OCI-LY1 (cell line): ENCODE measurements at regions not wholly inside any gene's neighbourhood (a gene's known extent, or its start where the extent isn't known, plus 50 kb on each side); places are given as distances from the start of the nearest gene placed in this dataset.

ENCODE experiments used
- H2AFZ ChIP-seq: fragments of 200-600 bp; sonication (generic), shearing (Covaris generic); 2 replicates; pipeline ENCODE4 v1.6.0; 2014; ENCODE audit warnings: antibody characterized with exemption, mild to moderate bottlenecking, low read length
- H3F3A ChIP-seq: fragments of 200-600 bp; sonication (generic), shearing (Covaris generic); 2 replicates; pipeline ENCODE4 v1.6.0; 2014; ENCODE audit warnings: mild to moderate bottlenecking, antibody characterized with exemption, low read length, moderate library complexity; ENCODE audit not compliant: insufficient read depth
- H3K27ac ChIP-seq: fragments of 200-600 bp; sonication (generic); 2 replicates; pipeline ENCODE4 v1.5.1; 2014; ENCODE audit warnings: low read length, mixed run types, mild to moderate bottlenecking, low read depth; ENCODE audit not compliant: poor library complexity, severe bottlenecking
- H3K27me3 ChIP-seq: fragments of 200-600 bp; sonication (generic); 2 replicates; pipeline ENCODE4 v1.6.0; 2014; ENCODE audit warnings: antibody characterized with exemption, mild to moderate bottlenecking, low read length, moderate library complexity; ENCODE audit not compliant: insufficient read depth
- H3K36me3 ChIP-seq: fragments of 200-600 bp; sonication (generic); 2 replicates; pipeline ENCODE4 v1.6.1; 2014; ENCODE audit warnings: mild to moderate bottlenecking, antibody characterized with exemption, low read length, moderate library complexity, mixed read lengths; ENCODE audit not compliant: insufficient read depth
- H3K4me1 ChIP-seq: fragments of 200-600 bp; sonication (generic); 2 replicates; pipeline ENCODE4 v1.5.1; 2014; ENCODE audit warnings: mild to moderate bottlenecking, low read length, moderate library complexity; ENCODE audit not compliant: insufficient read depth, severe bottlenecking
- H3K4me2 ChIP-seq: fragments of 200-600 bp; sonication (generic), shearing (Covaris generic); 2 replicates; pipeline ENCODE4 v1.6.1; 2014; ENCODE audit warnings: low read length
- H3K4me3 ChIP-seq: fragments of 200-600 bp; sonication (generic); 2 replicates; pipeline ENCODE4 v1.5.1; 2014; ENCODE audit warnings: low read length, low read depth, mild to moderate bottlenecking, mixed read lengths; ENCODE audit not compliant: poor library complexity, severe bottlenecking
- H3K79me2 ChIP-seq: fragments of 200-600 bp; shearing (Covaris generic); 2 replicates; pipeline ENCODE4 v1.6.1; 2016; ENCODE audit warnings: mixed run types, low read length, mixed read lengths; ENCODE audit not compliant: insufficient read depth
- H3K9ac ChIP-seq: fragments of 200-600 bp; sonication (generic), shearing (Covaris generic); 2 replicates; pipeline ENCODE4 v1.6.1; 2014; ENCODE audit warnings: mild to moderate bottlenecking, low read length, mixed read lengths
- H3K9me2 ChIP-seq: fragments of 200-600 bp; sonication (generic), shearing (Covaris generic); 2 replicates; pipeline ENCODE4 v1.6.1; 2014; ENCODE audit warnings: low read depth, mild to moderate bottlenecking, low read length, mixed read lengths
- H3K9me3 ChIP-seq: fragments of 200-600 bp; shearing (Covaris generic); 2 replicates; pipeline ENCODE4 v1.6.1; 2014; ENCODE audit warnings: low read length, mixed read lengths
- H4K20me1 ChIP-seq: fragments of 200-600 bp; sonication (generic), shearing (Covaris generic); 2 replicates; pipeline ENCODE4 v1.6.0; 2016; ENCODE audit warnings: mild to moderate bottlenecking, low read length; ENCODE audit not compliant: insufficient read depth
- EZH2 ChIP-seq: fragments of 200-600 bp; sonication (generic), shearing (Covaris generic); IDR thresholded peaks from 2 replicates; pipeline ENCODE4 v1.8.0; 2017; ENCODE audit warnings: borderline replicate concordance, mixed run types, mild to moderate bottlenecking, antibody characterized with exemption, low read length, moderate library complexity, mixed read lengths
- TF ChIP-seq, protein P1 (sequence below): fragments of 200-600 bp; sonication (generic), shearing (Covaris generic); IDR thresholded peaks from 2 replicates; pipeline ENCODE4 v1.5.1; 2017; ENCODE audit warnings: mild to moderate bottlenecking, antibody characterized with exemption, low read length, moderate library complexity, mixed read lengths

DNA sequence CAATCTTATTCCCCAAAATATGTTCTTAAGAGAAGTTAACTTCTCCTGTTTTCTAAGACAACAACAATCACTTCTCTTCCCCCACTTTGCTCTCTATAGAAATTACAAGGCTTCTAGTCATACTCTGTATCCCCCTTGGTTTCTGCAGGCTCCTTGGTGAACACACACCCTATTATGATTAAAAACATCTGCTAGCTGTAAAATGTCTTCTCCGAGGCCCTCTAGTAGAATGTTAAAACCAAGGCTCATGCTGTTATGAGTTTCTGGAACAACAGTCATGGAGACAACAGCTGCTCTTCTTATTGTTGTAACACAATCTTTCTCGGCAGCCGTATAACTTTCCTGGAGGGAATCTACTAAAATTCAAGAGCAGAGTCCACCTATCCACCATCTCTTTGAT is 397.5 kb upstream of the CCDC196 start:
- Histone ChIP-seq H3K36me3 (no peaks in the 10 kb centered on the region), H3K9me3 (no peaks in the 10 kb centered on the region), H4K20me1 (no peaks in the 10 kb centered on the region), H3K9ac (no peak overlapping the region), H3K4me3 (no peak overlapping the region), H3K4me1 (no peaks in the 10 kb centered on the region), H3K9me2 (no peaks in the 10 kb centered on the region), H2AFZ (no peak overlapping the region), H3F3A (no peaks in the 10 kb centered on the region), H3K79me2 (no peaks in the 10 kb centered on the region), H3K4me2 (no peak overlapping the region), H3K27ac (no peak overlapping the region), H3K27me3 (peaks cover 3% of the 10 kb centered on the region; the same call in 1 of the 2 replicates)
- TF ChIP-seq, protein P1, sequence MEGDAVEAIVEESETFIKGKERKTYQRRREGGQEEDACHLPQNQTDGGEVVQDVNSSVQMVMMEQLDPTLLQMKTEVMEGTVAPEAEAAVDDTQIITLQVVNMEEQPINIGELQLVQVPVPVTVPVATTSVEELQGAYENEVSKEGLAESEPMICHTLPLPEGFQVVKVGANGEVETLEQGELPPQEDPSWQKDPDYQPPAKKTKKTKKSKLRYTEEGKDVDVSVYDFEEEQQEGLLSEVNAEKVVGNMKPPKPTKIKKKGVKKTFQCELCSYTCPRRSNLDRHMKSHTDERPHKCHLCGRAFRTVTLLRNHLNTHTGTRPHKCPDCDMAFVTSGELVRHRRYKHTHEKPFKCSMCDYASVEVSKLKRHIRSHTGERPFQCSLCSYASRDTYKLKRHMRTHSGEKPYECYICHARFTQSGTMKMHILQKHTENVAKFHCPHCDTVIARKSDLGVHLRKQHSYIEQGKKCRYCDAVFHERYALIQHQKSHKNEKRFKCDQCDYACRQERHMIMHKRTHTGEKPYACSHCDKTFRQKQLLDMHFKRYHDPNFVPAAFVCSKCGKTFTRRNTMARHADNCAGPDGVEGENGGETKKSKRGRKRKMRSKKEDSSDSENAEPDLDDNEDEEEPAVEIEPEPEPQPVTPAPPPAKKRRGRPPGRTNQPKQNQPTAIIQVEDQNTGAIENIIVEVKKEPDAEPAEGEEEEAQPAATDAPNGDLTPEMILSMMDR: no peak
- TF ChIP-seq EZH2: no peak

GRCh38 chr14:66092206-66092605 is 394.0 kb upstream of the CCDC196 start:
- H3K36me3 ChIP-seq: no peaks in the 10 kb centered on the region
- H3K9me2 ChIP-seq: no peaks in the 10 kb centered on the region
- H3K4me1 ChIP-seq: no peaks in the 10 kb centered on the region
- H3K9ac ChIP-seq: no peak overlapping the region
- peaks cover 3% of the 10 kb centered on the region; the same call in 1 of the 2 replicates for H3K27me3 ChIP-seq
- H3K4me3 ChIP-seq: no peak overlapping the region
- H3K4me2 ChIP-seq: no peak overlapping the region
- no peaks in the 10 kb centered on the region for H3F3A ChIP-seq
- H3K27ac ChIP-seq: no peak overlapping the region
- no peaks in the 10 kb centered on the region for H3K79me2 ChIP-seq
- H3K9me3 ChIP-seq: no peaks in the 10 kb centered on the region
- H4K20me1 ChIP-seq: no peaks in the 10 kb centered on the region
- no peak overlapping the region for H2AFZ ChIP-seq
- no peak for TF ChIP-seq EZH2
- TF ChIP-seq, protein P1: no peak

DNA sequence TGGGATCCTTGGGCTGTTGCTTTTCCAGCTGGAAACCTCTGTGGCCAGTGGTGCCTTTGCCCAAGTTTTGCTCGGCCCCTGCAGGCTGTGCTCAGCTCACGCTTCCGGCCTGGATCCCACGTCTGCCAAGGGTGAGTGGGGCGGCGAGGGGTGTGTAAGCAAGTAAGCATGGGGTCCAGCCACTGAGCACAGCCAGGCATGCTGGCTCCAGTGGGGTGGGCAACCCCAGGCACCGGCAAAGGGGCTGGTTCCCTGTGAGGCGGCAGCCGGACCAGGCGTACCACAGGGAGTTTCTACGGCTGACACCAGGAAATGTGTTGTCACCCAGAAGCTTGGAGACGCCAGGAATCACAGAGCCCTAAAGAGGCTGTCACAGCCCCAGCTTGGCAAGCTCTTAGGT is 393.4 kb upstream of the CCDC196 start:
- H2AFZ ChIP-seq: no peak overlapping the region
- no peak overlapping the region for H3K9ac ChIP-seq
- H3K4me1 ChIP-seq: no peaks in the 10 kb centered on the region
- no peak overlapping the region for H3K27ac ChIP-seq
- no peak overlapping the region for H3K4me3 ChIP-seq
- no peaks in the 10 kb centered on the region for H3K9me2 ChIP-seq
- peaks cover 3% of the 10 kb centered on the region; the same call in 1 of the 2 replicates for H3K27me3 ChIP-seq
- TF ChIP-seq, protein P1: no peak
- no peak for TF ChIP-seq EZH2
- no peaks in the 10 kb centered on the region for H3F3A ChIP-seq
- no peaks in the 10 kb centered on the region for H3K9me3 ChIP-seq
- no peaks in the 10 kb centered on the region for H4K20me1 ChIP-seq
- no peaks in the 10 kb centered on the region for H3K79me2 ChIP-seq
- no peaks in the 10 kb centered on the region for H3K36me3 ChIP-seq
- H3K4me2 ChIP-seq: no peak overlapping the region
